GM12878 (cell line): ENCODE measurements at regions not wholly inside any gene's neighbourhood (a gene's known extent, or its start where the extent isn't known, plus 50 kb on each side); places are given as distances from the start of the nearest gene placed in this dataset.

Experiments used
- ATAC-seq: fragments of 200-7000 bp; cut with Tn5 transposase; 3 replicates; pipeline ENCODE4 v1.9.1; 2020; ENCODE audit warnings: mild to moderate bottlenecking, moderate library complexity
- BruUV-seq: library from RNA; stranded (reverse); fragments of 400-500 nt; replicated peaks from 2 replicates; lab custom pipeline; 2021; lab: Mats Ljungman, UMichigan
- CTCF ChIA-PET: fragments of 300-600 bp; sonication (Branson Sonifier 250); formaldehyde crosslinking; extraction: SDS; loops from one replicate; lab custom pipeline; 2021; ENCODE audit warnings: inconsistent platforms; lab: Yijun Ruan, JAX
- POLR2A ChIA-PET: fragments of 350-600 bp; formaldehyde crosslinking; extraction: SDS; loops from one replicate; lab custom pipeline; 2021; ENCODE audit warnings: inconsistent platforms; lab: Charles Lee
- RAD21 ChIA-PET: fragments of 300-600 bp; sonication (Branson Sonifier 250); formaldehyde crosslinking; loops from one replicate; lab custom pipeline; 2023; ENCODE audit warnings: antibody characterized with exemption; ENCODE audit not compliant: unreplicated experiment; lab: Charles Lee
- SMC1A ChIA-PET: fragments of 300-600 bp; sonication (Branson Sonifier 250); formaldehyde crosslinking; loops from one replicate; lab custom pipeline; 2023; ENCODE audit not compliant: unreplicated experiment, uncharacterized antibody; lab: Charles Lee
- DNase-seq: peaks from one replicate; pipeline ENCODE4 v3.0.0-alpha.2; 2011; ENCODE audit warnings: low read depth, low spot score
- FAIRE-seq: peaks from 3 replicates; lab custom pipeline; 2011; peaks lifted over from hg19 to GRCh38; lab: Jason Lieb, UNC
- H2AFZ ChIP-seq: 2 replicates; pipeline ENCODE4 v1.6.0; 2011; ENCODE audit warnings: low read depth, low read length, control low read depth; ENCODE audit not compliant: control insufficient read depth
- H3K27ac ChIP-seq: 2 replicates; pipeline ENCODE4 v1.5.1; 2011; ENCODE audit warnings: control low read depth; ENCODE audit not compliant: control insufficient read depth, insufficient read depth
- H3K27me3 ChIP-seq, 2 experiments: replicated peaks in 1 of 2; 2 replicates each; pipeline versions ENCODE4 v1.6.0 to v1.6.1; 2011; ENCODE audit warnings: low read length in 1 of 2; ENCODE audit not compliant: control insufficient read depth in 2 of 2, insufficient read depth in 2 of 2
- H3K36me3 ChIP-seq, 2 experiments: 2 replicates each; pipeline ENCODE4 v1.5.1; 2011; ENCODE audit warnings: low read length in 1 of 2; ENCODE audit not compliant: control insufficient read depth in 2 of 2, insufficient read depth in 2 of 2
- H3K4me1 ChIP-seq: 2 replicates; pipeline ENCODE4 v1.6.1; 2011; ENCODE audit warnings: mild to moderate bottlenecking, low read length, moderate library complexity, mixed read lengths; ENCODE audit not compliant: control insufficient read depth, insufficient read depth
- H3K4me2 ChIP-seq: 2 replicates; pipeline ENCODE4 v1.6.0; 2011; ENCODE audit warnings: control low read depth; ENCODE audit not compliant: control insufficient read depth, insufficient read depth
- H3K4me3 ChIP-seq: fragments of 200-600 bp; sonication (generic); 2 replicates; pipeline ENCODE4 v1.5.1; 2016
- H3K79me2 ChIP-seq: 2 replicates; pipeline ENCODE4 v1.6.0; 2011; ENCODE audit warnings: low read length; ENCODE audit not compliant: control insufficient read depth, insufficient read depth
- H3K9ac ChIP-seq: 2 replicates; pipeline ENCODE4 v1.8.0; 2011; ENCODE audit warnings: low read length, control low read depth, mixed read lengths; ENCODE audit not compliant: control insufficient read depth, insufficient read depth
- H3K9me3 ChIP-seq: replicated peaks from 3 replicates; pipeline ENCODE4 v1.5.1; 2011; ENCODE audit warnings: mild to moderate bottlenecking, low read length; ENCODE audit not compliant: control insufficient read depth, insufficient read depth
- H4K20me1 ChIP-seq: 2 replicates; pipeline ENCODE4 v1.6.0; 2011; ENCODE audit not compliant: control insufficient read depth, insufficient read depth
- BCL3 ChIP-seq: IDR thresholded peaks from 2 replicates; pipeline ENCODE4 v1.6.1; 2011; ENCODE audit warnings: borderline replicate concordance, low read depth, mild to moderate bottlenecking, moderate library complexity, low read length; ENCODE audit not compliant: insufficient read depth, poor library complexity, severe bottlenecking
- CREM ChIP-seq: IDR thresholded peaks from 2 replicates; pipeline ENCODE4 v1.6.1; 2014; ENCODE audit warnings: antibody characterized with exemption, low read depth
- EED ChIP-seq: sonication (generic); IDR thresholded peaks from 2 replicates; pipeline ENCODE4 v1.6.1; 2016; ENCODE audit warnings: antibody characterized with exemption, low read depth
- ELK1 ChIP-seq: IDR thresholded peaks from 2 replicates; pipeline ENCODE4 v1.6.1; 2012; ENCODE audit warnings: low read depth, low read length, improper control_type of control experiment
- GABPA ChIP-seq: IDR thresholded peaks from 2 replicates; pipeline ENCODE4 v1.6.1; 2014; ENCODE audit warnings: antibody characterized with exemption, low read depth, mild to moderate bottlenecking, inconsistent platforms
- MTA2 ChIP-seq: fragments of 450-650 bp; IDR thresholded peaks from 2 replicates; pipeline ENCODE4 v1.6.1; 2016; ENCODE audit warnings: low read depth, mild to moderate bottlenecking, moderate library complexity
- SMAD5 ChIP-seq: IDR thresholded peaks from 2 replicates; pipeline ENCODE4 v1.6.1; 2016; ENCODE audit warnings: antibody characterized with exemption, low read depth
- STAT3 ChIP-seq: IDR thresholded peaks from 2 replicates; pipeline ENCODE4 v1.6.1; 2011; ENCODE audit warnings: low read depth, low read length, improper control_type of control experiment
- SUPT20H ChIP-seq: IDR thresholded peaks from 2 replicates; pipeline ENCODE4 v1.6.1; 2011; ENCODE audit warnings: low read depth, mild to moderate bottlenecking, low read length, moderate library complexity, borderline replicate concordance; ENCODE audit not compliant: control insufficient read depth
- YBX1 ChIP-seq: fragments of 450-650 bp; IDR thresholded peaks from 2 replicates; pipeline ENCODE4 v1.6.1; 2016; ENCODE audit warnings: antibody characterized with exemption
- ZNF24 ChIP-seq: fragments of 450-650 bp; IDR thresholded peaks from 2 replicates; pipeline ENCODE4 v1.6.1; 2017; ENCODE audit warnings: antibody characterized with exemption, mild to moderate bottlenecking
- ZNF592 ChIP-seq: fragments of 450-650 bp; IDR thresholded peaks from 2 replicates; pipeline ENCODE4 v1.6.1; 2017; ENCODE audit warnings: mild to moderate bottlenecking, moderate library complexity
- WGBS: methylation state at CpG from one replicate; pipeline ENCODE4 v1.1.6; 2016; ENCODE audit warnings: low lambda C conversion rate; ENCODE audit not compliant: insufficient replicate concordance, insufficient coverage; ENCODE audit errors: missing lambda C conversion rate; 5-methylcytosine and 5-hydroxymethylcytosine counted together
- in situ Hi-C: fragments of 300-500 bp; cut with MboI; formaldehyde crosslinking; loops from 9 replicates; pipeline ENCODE4 v1.14.3; 2018; ENCODE audit warnings: mixed read lengths
- intact Hi-C: fragments of 100-400 bp; cut with micrococcal nuclease; formaldehyde crosslinking; loops from one replicate; pipeline ENCODE4 v1.14.2; 2022; ENCODE audit not compliant: unreplicated experiment
- TF ChIP-seq, protein P1 (sequence below): IDR thresholded peaks from 2 replicates; pipeline ENCODE4 v1.6.1; 2012; ENCODE audit warnings: low read depth, low read length, improper control_type of control experiment

- Histone ChIP-seq H3K27me3 (no peaks in the 10 kb centered on the region), H3K9me3 (no peaks in the 10 kb centered on the region), H3K4me2 (no peak overlapping the region), H3K36me3 (no peaks in the 10 kb centered on the region), H4K20me1 (no peaks in the 10 kb centered on the region), H3K9ac (no peak overlapping the region), H3K79me2 (no peaks in the 10 kb centered on the region), H3K4me1 (no peaks in the 10 kb centered on the region), H3K4me3 (no peak overlapping the region), H2AFZ (no peak overlapping the region), H3K27ac (no peak overlapping the region)
- intact Hi-C loops: no loop called here
- ATAC-seq: no peak
- DNase-seq: no peak
- ChIA-PET SMC1A (no interaction called here), CTCF (no interaction called here), POLR2A (no interaction called here), RAD21 (no interaction called here)
- TF ChIP-seq SMAD5 (no peak), GABPA (no peak), ZNF592 (no peak), ZNF24 (no peak), YBX1 (no peak), SUPT20H (no peak), STAT3 (no peak), MTA2 (no peak), ELK1 (no peak), BCL3 (no peak), CREM (no peak), EED (no peak)
- TF ChIP-seq, protein P1, sequence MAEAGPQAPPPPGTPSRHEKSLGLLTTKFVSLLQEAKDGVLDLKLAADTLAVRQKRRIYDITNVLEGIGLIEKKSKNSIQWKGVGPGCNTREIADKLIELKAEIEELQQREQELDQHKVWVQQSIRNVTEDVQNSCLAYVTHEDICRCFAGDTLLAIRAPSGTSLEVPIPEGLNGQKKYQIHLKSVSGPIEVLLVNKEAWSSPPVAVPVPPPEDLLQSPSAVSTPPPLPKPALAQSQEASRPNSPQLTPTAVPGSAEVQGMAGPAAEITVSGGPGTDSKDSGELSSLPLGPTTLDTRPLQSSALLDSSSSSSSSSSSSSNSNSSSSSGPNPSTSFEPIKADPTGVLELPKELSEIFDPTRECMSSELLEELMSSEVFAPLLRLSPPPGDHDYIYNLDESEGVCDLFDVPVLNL: no peak
- BruUV-seq: no TSS peak
- FAIRE-seq: no peak
- in situ Hi-C loops: no loop called here
- WGBS: 25% methylated on average over 6 of the region's 6 CpGs
These were observed 126.4 kb downstream of the SALL1 start for GRCh38 chr16:51024703-51025102.
